CD14-positive monocyte (primary cell): ENCODE measurements at regions not wholly inside any gene's neighbourhood (a gene's known extent, or its start where the extent isn't known, plus 50 kb on each side); places are given as distances from the start of the nearest gene placed in this dataset.

Experiments
- DNase-seq, 3 donors: peaks; one replicate each; pipeline ENCODE4 v3.0.0-alpha.2; 2011 to 2022
- H2AFZ ChIP-seq: 2 replicates; pipeline ENCODE4 v1.6.0; 2012; ENCODE audit warnings: mild to moderate bottlenecking, low read depth, low read length, inconsistent platforms; ENCODE audit not compliant: insufficient read depth, poor library complexity, severe bottlenecking
- H3K27ac ChIP-seq, 2 donors: 1 replicate in 1 of 2; 2 replicates in 1 of 2; pipeline ENCODE4 v1.5.1; 2012 to 2013; ENCODE audit warnings: low read length in 2 of 2, control low read depth in 1 of 2, inconsistent platforms in 1 of 2, low read depth in 1 of 2, mild to moderate bottlenecking in 1 of 2
- H3K27me3 ChIP-seq, 2 donors: one replicate each; pipeline versions ENCODE4 v1.6.0 to v1.6.1; 2011 to 2013; ENCODE audit warnings: low read length in 2 of 2; ENCODE audit not compliant: control insufficient read depth in 2 of 2, insufficient read depth in 2 of 2
- H3K36me3 ChIP-seq, 2 donors: replicated peaks in 1 of 2; 1 replicate in 1 of 2; 2 replicates in 1 of 2; pipeline versions ENCODE4 v1.5.1 to v1.6.1; 2012 to 2013; ENCODE audit warnings: low read length in 2 of 2, control low read depth in 1 of 2, inconsistent platforms in 1 of 2, mild to moderate bottlenecking in 1 of 2; ENCODE audit not compliant: insufficient read depth in 2 of 2, control insufficient read depth in 1 of 2
- H3K4me1 ChIP-seq, 2 donors: 1 replicate in 1 of 2; 2 replicates in 1 of 2; pipeline versions ENCODE4 v1.5.1 to v1.6.1; 2012 to 2013; ENCODE audit warnings: low read length in 2 of 2, control low read depth in 1 of 2, inconsistent platforms in 1 of 2, mild to moderate bottlenecking in 1 of 2, moderate library complexity in 1 of 2; ENCODE audit not compliant: insufficient read depth in 2 of 2, control insufficient read depth in 1 of 2
- H3K4me2 ChIP-seq: replicated peaks from 2 replicates; pipeline ENCODE3; 2012; ENCODE audit warnings: low read length, moderate library complexity, mild to moderate bottlenecking; ENCODE audit not compliant: poor library complexity, severe bottlenecking; ENCODE audit errors: extremely low read depth
- H3K4me3 ChIP-seq, 3 experiments: fragments of 200-600 bp in 1 of 3; sonication (generic) in 1 of 3; replicated peaks in 1 of 3; 1 replicate in 2 of 3; 2 replicates in 1 of 3; pipeline ENCODE4 v1.5.1; 2011 to 2013; ENCODE audit warnings: low read length in 3 of 3, mild to moderate bottlenecking in 3 of 3, control low read depth in 2 of 3, low read depth in 2 of 3, inconsistent platforms in 1 of 3, moderate library complexity in 1 of 3
- H3K79me2 ChIP-seq: 2 replicates; pipeline ENCODE4 v1.6.0; 2012; ENCODE audit warnings: mild to moderate bottlenecking, control low read depth, inconsistent platforms, low read length, moderate library complexity; ENCODE audit not compliant: insufficient read depth
- H3K9ac ChIP-seq: 2 replicates; pipeline ENCODE4 v1.6.0; 2017; ENCODE audit warnings: low read length, mild to moderate bottlenecking; ENCODE audit not compliant: insufficient read depth, poor library complexity, severe bottlenecking
- H3K9me3 ChIP-seq, 2 donors: replicated peaks in 1 of 2; 1 replicate in 1 of 2; 2 replicates in 1 of 2; pipeline versions ENCODE4 v1.5.1 to v1.6.1; 2012 to 2013; ENCODE audit warnings: low read length in 2 of 2, control low read depth in 1 of 2; ENCODE audit not compliant: control insufficient read depth in 1 of 2, insufficient read depth in 1 of 2
- H4K20me1 ChIP-seq: 2 replicates; pipeline ENCODE4 v1.6.0; 2012; ENCODE audit warnings: mild to moderate bottlenecking, low read length, control low read depth, moderate library complexity; ENCODE audit not compliant: insufficient read depth
- H3K27ac Mint-ChIP-seq, 7 donors: one replicate each; pipeline ENCODE4 v1.8.0; 2020; ENCODE audit warnings: mild to moderate bottlenecking in 7 of 7, mixed read lengths in 7 of 7, moderate library complexity in 6 of 7, inconsistent platforms in 2 of 7
- H3K27me3 Mint-ChIP-seq, 3 donors: one replicate each; pipeline ENCODE4 v1.8.0; 2021 to 2022; ENCODE audit warnings: low read depth in 3 of 3, mild to moderate bottlenecking in 3 of 3, mixed read lengths in 3 of 3, moderate library complexity in 3 of 3, inconsistent platforms in 1 of 3
- H3K36me3 Mint-ChIP-seq, 2 donors: one replicate each; pipeline ENCODE4 v1.8.0; 2020; ENCODE audit warnings: mixed read lengths in 2 of 2, inconsistent platforms in 1 of 2, mild to moderate bottlenecking in 1 of 2
- H3K4me1 Mint-ChIP-seq: one replicate; pipeline ENCODE4 v1.8.0; 2020; ENCODE audit warnings: mild to moderate bottlenecking, mixed read lengths
- H3K4me3 Mint-ChIP-seq, 2 donors: one replicate each; pipeline ENCODE4 v1.8.0; 2020; ENCODE audit warnings: mild to moderate bottlenecking in 2 of 2, mixed read lengths in 2 of 2, moderate library complexity in 1 of 2
- H3K9me3 Mint-ChIP-seq, 7 donors: one replicate each; pipeline ENCODE4 v1.8.0; 2020 to 2022; ENCODE audit warnings: mixed read lengths in 7 of 7, mild to moderate bottlenecking in 6 of 7, moderate library complexity in 6 of 7, inconsistent platforms in 2 of 7
- CTCF ChIP-seq: fragments of 200-600 bp; IDR thresholded peaks from one replicate; pipeline ENCODE4 v1.8.0; 2022; ENCODE audit warnings: antibody characterized with exemption, mild to moderate bottlenecking
- WGBS: methylation state at CpG from one replicate; pipeline ENCODE4 v1.1.5; 2013; ENCODE audit warnings: missing lambda C conversion rate; ENCODE audit not compliant: insufficient coverage; 5-methylcytosine and 5-hydroxymethylcytosine counted together
- intact Hi-C, 2 donors: fragments of 100-400 bp; cut with micrococcal nuclease; formaldehyde crosslinking; loops; one replicate each; pipeline versions ENCODE4 v1.15.0 to v1.15.1; 2023

DNA sequence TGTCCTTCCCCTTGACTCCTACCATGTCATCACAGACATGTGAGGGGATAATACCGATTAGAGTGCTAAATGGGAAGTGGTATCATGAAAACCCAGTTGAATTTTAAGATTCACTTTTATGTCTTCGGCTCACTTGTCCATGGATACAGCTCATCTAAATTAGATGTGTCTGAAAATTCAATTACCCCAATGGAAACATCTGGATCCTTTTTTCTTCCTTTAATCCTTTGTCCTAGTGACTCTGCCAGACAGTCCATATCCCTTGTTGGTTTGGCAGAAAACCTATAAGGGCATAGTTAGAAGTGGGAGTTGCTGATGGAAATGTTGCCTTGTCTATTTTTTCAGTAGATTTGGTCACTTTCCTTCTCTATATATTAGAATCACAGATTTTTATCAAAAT is 271.9 kb downstream of the MTERF1 start:
- H3K9me3 ChIP-seq, result no peaks in the 10 kb centered on the region
- DNase-seq, result no peak
- H3K36me3 ChIP-seq, result no peaks in the 10 kb centered on the region
- H3K27ac ChIP-seq, result no peak overlapping the region
- no peaks in the 10 kb centered on the region for H4K20me1 ChIP-seq
- TF ChIP-seq CTCF, result no peak
- intact Hi-C loops, result no loop called here
- no peak overlapping the region for H2AFZ ChIP-seq
- no peak overlapping the region for H3K4me3 ChIP-seq
- no peaks in the 10 kb centered on the region for H3K79me2 ChIP-seq
- Mint-ChIP-seq H3K4me1 (no peaks in the 10 kb centered on the region), H3K9me3 (peaks cover 0 to 2% (median 0%) of the 10 kb centered on the region in 7 donors), H3K36me3 (no peaks in the 10 kb centered on the region), H3K27me3 (peaks cover 0 to 12% (median 0%) of the 10 kb centered on the region in 3 donors), H3K27ac (no peak overlapping the region), H3K4me3 (no peak overlapping the region)
- no peak overlapping the region for H3K9ac ChIP-seq
- no peaks in the 10 kb centered on the region for H3K4me1 ChIP-seq
- WGBS, result no CpG with 5 or more reads among the region's 2 CpGs
- H3K27me3 ChIP-seq, result no peaks in the 10 kb centered on the region
- no peak overlapping the region for H3K4me2 ChIP-seq

DNA sequence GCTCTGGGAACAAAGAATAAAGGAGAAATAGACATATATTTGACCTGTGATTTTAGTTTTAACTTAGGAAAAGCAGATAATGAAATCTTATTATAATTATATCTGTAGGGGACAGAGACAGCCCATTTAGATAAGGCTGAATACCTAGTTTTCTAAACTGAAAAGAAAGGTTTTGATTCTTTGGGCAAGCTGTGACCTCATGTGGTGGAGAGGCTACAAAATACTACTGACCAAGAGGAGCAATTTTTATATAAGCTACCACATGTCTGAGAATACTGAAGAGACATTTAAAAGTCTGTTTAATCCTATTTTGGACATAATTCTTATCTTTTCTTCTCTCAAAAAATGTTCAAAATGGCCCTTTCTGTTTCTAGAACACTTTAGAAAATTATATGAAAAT is 271.0 kb downstream of the MTERF1 start:
- Histone ChIP-seq H3K4me3 (no peak overlapping the region), H3K36me3 (no peaks in the 10 kb centered on the region), H3K27me3 (no peaks in the 10 kb centered on the region), H3K9me3 (no peaks in the 10 kb centered on the region), H4K20me1 (no peaks in the 10 kb centered on the region), H3K4me2 (no peak overlapping the region), H3K27ac (no peak overlapping the region), H3K9ac (no peak overlapping the region), H3K79me2 (no peaks in the 10 kb centered on the region), H2AFZ (no peak overlapping the region), H3K4me1 (no peaks in the 10 kb centered on the region)
- H3K36me3 Mint-ChIP-seq, result no peaks in the 10 kb centered on the region
- no peak for TF ChIP-seq CTCF
- no peak overlapping the region for H3K27ac Mint-ChIP-seq
- H3K9me3 Mint-ChIP-seq, result peaks cover 0 to 2% (median 0%) of the 10 kb centered on the region in 7 donors
- H3K4me3 Mint-ChIP-seq, result no peak overlapping the region
- no peaks in the 10 kb centered on the region for H3K4me1 Mint-ChIP-seq
- peaks cover 0 to 12% (median 0%) of the 10 kb centered on the region in 3 donors for H3K27me3 Mint-ChIP-seq
- intact Hi-C loops, result no loop called here
- no peak for DNase-seq
